ENCODE measurements at regions not wholly inside any gene's neighbourhood (a gene's known extent, or its start where the extent isn't known, plus 50 kb on each side); places are given as distances from the start of the nearest gene placed in this dataset.

GRCh38 chr10:57472823-57473619 is 794.7 kb downstream of the IPMK start:
- DNase-seq (ENCODE audit: low spot score): no peak
- H3K27ac ChIP-seq (ENCODE audit: low read depth, low read length, poor library complexity, severe bottlenecking): no peak overlapping the region
- H3K4me1 ChIP-seq (ENCODE audit: insufficient read depth, low read length, poor library complexity, severe bottlenecking): no peaks in the 10 kb centered on the region
- no peak overlapping the region for H3K4me3 ChIP-seq (ENCODE audit: low read depth, low read length, poor library complexity, severe bottlenecking)
- no peaks in the 10 kb centered on the region for H3K36me3 ChIP-seq (ENCODE audit: insufficient read depth, low read length)
- no peak overlapping the region for H3K4me2 ChIP-seq (ENCODE audit: low read length)
- H2AFZ ChIP-seq (ENCODE audit: low read length): no peak overlapping the region
- no peaks in the 10 kb centered on the region for H3K9me2 ChIP-seq (ENCODE audit: insufficient read depth, low read length)
- CTCF ChIA-PET (ENCODE audit: unreplicated experiment): no interaction called here
- POLR2A ChIA-PET: no interaction called here
- no peaks in the 10 kb centered on the region for H3K79me2 ChIP-seq (ENCODE audit: insufficient read depth, low read depth, low read length)
- no peaks in the 10 kb centered on the region for H3K9me3 ChIP-seq (ENCODE audit: low read length)
- BruUV-seq (replicated peaks): no TSS peak
- no peak for TF ChIP-seq EZH2phosphoT487 (IDR thresholded peaks at IDR 0.05; ENCODE audit: borderline replicate concordance, low read depth, low read length)
- TF ChIP-seq CTCF (conservative IDR thresholded peaks at IDR 0.05; ENCODE audit: low read length): no peak
- no peaks in the 10 kb centered on the region for H4K20me1 ChIP-seq (ENCODE audit: insufficient read depth, low read length)
- intact Hi-C loops (cut with micrococcal nuclease; ENCODE audit: unreplicated experiment): no loop called here

GRCh38 chr10:57468894-57469432 is 798.7 kb downstream of the IPMK start:
- no peaks in the 10 kb centered on the region for H3K79me2 ChIP-seq (ENCODE audit: insufficient read depth, low read depth, low read length)
- H3K36me3 ChIP-seq (ENCODE audit: insufficient read depth, low read length): no peaks in the 10 kb centered on the region
- POLR2A ChIA-PET: no interaction called here
- no peaks in the 10 kb centered on the region for H4K20me1 ChIP-seq (ENCODE audit: insufficient read depth, low read length)
- no peak for DNase-seq (ENCODE audit: low spot score)
- H3K9me3 ChIP-seq (ENCODE audit: low read length): no peaks in the 10 kb centered on the region
- CTCF ChIA-PET (ENCODE audit: unreplicated experiment): no interaction called here
- H3K4me3 ChIP-seq (ENCODE audit: low read depth, low read length, poor library complexity, severe bottlenecking): no peak overlapping the region
- H3K9me2 ChIP-seq (ENCODE audit: insufficient read depth, low read length): no peaks in the 10 kb centered on the region
- TF ChIP-seq EZH2phosphoT487 (IDR thresholded peaks at IDR 0.05; ENCODE audit: borderline replicate concordance, low read depth, low read length) (no peak), CTCF (conservative IDR thresholded peaks at IDR 0.05; ENCODE audit: low read length) (no peak)
- no TSS peak for BruUV-seq (replicated peaks)
- H3K4me2 ChIP-seq (ENCODE audit: low read length): no peak overlapping the region
- intact Hi-C loops (cut with micrococcal nuclease; ENCODE audit: unreplicated experiment): no loop called here
- no peaks in the 10 kb centered on the region for H3K4me1 ChIP-seq (ENCODE audit: insufficient read depth, low read length, poor library complexity, severe bottlenecking)
- no peak overlapping the region for H3K27ac ChIP-seq (ENCODE audit: low read depth, low read length, poor library complexity, severe bottlenecking)
- no peak overlapping the region for H2AFZ ChIP-seq (ENCODE audit: low read length)

GRCh38 chr10:57465155-57465554 is 802.5 kb downstream of the IPMK start:
- no TSS peak for BruUV-seq (replicated peaks)

More at GRCh38 chr10:57465155-57465554, 802.5 kb downstream of the IPMK start:
- no peak overlapping the region for H2AFZ ChIP-seq (ENCODE audit: low read length)
- ChIA-PET CTCF (ENCODE audit: unreplicated experiment) (no interaction called here), POLR2A (interaction anchor here (0.6 to 1.0 kb wide), 2 partner anchors 13 to 1524 kb away, joined by 4 read pairs; no protein-coding TSS in a partner anchor)
- no peak for DNase-seq (ENCODE audit: low spot score)
- H3K4me2 ChIP-seq (ENCODE audit: low read length): no peak overlapping the region
- intact Hi-C loops (cut with micrococcal nuclease; ENCODE audit: unreplicated experiment): no loop called here
- H3K9me2 ChIP-seq (ENCODE audit: insufficient read depth, low read length): no peaks in the 10 kb centered on the region
- TF ChIP-seq EZH2phosphoT487 (IDR thresholded peaks at IDR 0.05; ENCODE audit: borderline replicate concordance, low read depth, low read length) (no peak), CTCF (conservative IDR thresholded peaks at IDR 0.05; ENCODE audit: low read length) (no peak)
- H3K4me3 ChIP-seq (ENCODE audit: low read depth, low read length, poor library complexity, severe bottlenecking): no peak overlapping the region
- H3K27ac ChIP-seq (ENCODE audit: low read depth, low read length, poor library complexity, severe bottlenecking): no peak overlapping the region
- H4K20me1 ChIP-seq (ENCODE audit: insufficient read depth, low read length): no peaks in the 10 kb centered on the region
- H3K9me3 ChIP-seq (ENCODE audit: low read length): no peaks in the 10 kb centered on the region
- no peaks in the 10 kb centered on the region for H3K36me3 ChIP-seq (ENCODE audit: insufficient read depth, low read length)
- no peaks in the 10 kb centered on the region for H3K79me2 ChIP-seq (ENCODE audit: insufficient read depth, low read depth, low read length)
- no peaks in the 10 kb centered on the region for H3K4me1 ChIP-seq (ENCODE audit: insufficient read depth, low read length, poor library complexity, severe bottlenecking)
